ENCODE measurements at regions not wholly inside any gene's neighbourhood (a gene's known extent, or its start where the extent isn't known, plus 50 kb on each side); places are given as distances from the start of the nearest gene placed in this dataset.

DNA sequence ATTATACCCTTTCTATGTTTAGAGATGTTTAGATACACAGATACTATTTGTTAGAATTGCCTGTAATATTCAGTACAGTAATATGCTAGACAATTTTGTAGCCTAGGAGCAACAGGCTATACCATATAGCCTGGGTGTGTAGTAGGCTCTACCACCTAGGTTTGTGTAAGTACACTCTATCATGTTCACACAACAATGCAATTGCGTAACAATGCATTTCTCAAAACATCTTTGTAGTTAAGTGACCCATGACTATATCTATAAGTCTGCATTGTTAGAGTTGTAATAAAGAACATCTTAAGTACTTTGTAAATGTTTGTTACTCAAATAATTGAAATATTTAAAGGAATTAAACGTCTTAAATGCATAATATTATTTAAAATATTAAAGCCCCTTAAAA lies 379.3 kb downstream of the PPP3CA start:
- Histone ChIP-seq H3K9ac (no peak overlapping the region), H4K20me1 (ENCODE audit: insufficient read depth) (no peaks in the 10 kb centered on the region), H3K9me3 (no peaks in the 10 kb centered on the region; the same call in 1 of the 2 replicates), H3K4me3 (ENCODE audit: low read depth in 2 of 2, low read length in 1 of 2) (no peak overlapping the region), H3K4me2 (no peak overlapping the region), H3K27me3 (ENCODE audit: insufficient read depth) (no peaks in the 10 kb centered on the region), H3K27ac (ENCODE audit: low read depth in 2 of 2, low read length in 1 of 2) (no peak overlapping the region), H2AFZ (ENCODE audit: low read depth) (no peak overlapping the region), H3K9me2 (no peaks in the 10 kb centered on the region), H3K4me1 (ENCODE audit: control insufficient read depth in 1 of 2, insufficient read depth in 2 of 2, low read depth in 1 of 2, low read length in 1 of 2) (no peaks in the 10 kb centered on the region; a peak in 1 of 4 replicates), H3K79me2 (ENCODE audit: insufficient read depth) (no peaks in the 10 kb centered on the region), H3F3A (replicated peaks; ENCODE audit: insufficient read depth) (no peaks in the 10 kb centered on the region), H3K36me3 (replicated peaks in 1 of 2; ENCODE audit: control insufficient read depth in 1 of 2, insufficient read depth in 2 of 2, low read length in 1 of 2) (no peaks in the 10 kb centered on the region)
- DNase-seq: no peak
- WGBS (ENCODE audit: low lambda C conversion rate): 67% methylated on average over 2 of the region's 2 CpGs
- no peak for TF ChIP-seq ELF1 (IDR thresholded peaks at IDR 0.05)
- no peak for TF ChIP-seq GABPA (IDR thresholded peaks at IDR 0.05; ENCODE audit: low read depth)
- TF ChIP-seq, protein P1, sequence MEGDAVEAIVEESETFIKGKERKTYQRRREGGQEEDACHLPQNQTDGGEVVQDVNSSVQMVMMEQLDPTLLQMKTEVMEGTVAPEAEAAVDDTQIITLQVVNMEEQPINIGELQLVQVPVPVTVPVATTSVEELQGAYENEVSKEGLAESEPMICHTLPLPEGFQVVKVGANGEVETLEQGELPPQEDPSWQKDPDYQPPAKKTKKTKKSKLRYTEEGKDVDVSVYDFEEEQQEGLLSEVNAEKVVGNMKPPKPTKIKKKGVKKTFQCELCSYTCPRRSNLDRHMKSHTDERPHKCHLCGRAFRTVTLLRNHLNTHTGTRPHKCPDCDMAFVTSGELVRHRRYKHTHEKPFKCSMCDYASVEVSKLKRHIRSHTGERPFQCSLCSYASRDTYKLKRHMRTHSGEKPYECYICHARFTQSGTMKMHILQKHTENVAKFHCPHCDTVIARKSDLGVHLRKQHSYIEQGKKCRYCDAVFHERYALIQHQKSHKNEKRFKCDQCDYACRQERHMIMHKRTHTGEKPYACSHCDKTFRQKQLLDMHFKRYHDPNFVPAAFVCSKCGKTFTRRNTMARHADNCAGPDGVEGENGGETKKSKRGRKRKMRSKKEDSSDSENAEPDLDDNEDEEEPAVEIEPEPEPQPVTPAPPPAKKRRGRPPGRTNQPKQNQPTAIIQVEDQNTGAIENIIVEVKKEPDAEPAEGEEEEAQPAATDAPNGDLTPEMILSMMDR (IDR thresholded peaks at IDR 0.05): no peak
- no peak for TF ChIP-seq EZH2phosphoT487 (IDR thresholded peaks at IDR 0.05; ENCODE audit: borderline replicate concordance, low read depth)
- TF ChIP-seq, protein P2, sequence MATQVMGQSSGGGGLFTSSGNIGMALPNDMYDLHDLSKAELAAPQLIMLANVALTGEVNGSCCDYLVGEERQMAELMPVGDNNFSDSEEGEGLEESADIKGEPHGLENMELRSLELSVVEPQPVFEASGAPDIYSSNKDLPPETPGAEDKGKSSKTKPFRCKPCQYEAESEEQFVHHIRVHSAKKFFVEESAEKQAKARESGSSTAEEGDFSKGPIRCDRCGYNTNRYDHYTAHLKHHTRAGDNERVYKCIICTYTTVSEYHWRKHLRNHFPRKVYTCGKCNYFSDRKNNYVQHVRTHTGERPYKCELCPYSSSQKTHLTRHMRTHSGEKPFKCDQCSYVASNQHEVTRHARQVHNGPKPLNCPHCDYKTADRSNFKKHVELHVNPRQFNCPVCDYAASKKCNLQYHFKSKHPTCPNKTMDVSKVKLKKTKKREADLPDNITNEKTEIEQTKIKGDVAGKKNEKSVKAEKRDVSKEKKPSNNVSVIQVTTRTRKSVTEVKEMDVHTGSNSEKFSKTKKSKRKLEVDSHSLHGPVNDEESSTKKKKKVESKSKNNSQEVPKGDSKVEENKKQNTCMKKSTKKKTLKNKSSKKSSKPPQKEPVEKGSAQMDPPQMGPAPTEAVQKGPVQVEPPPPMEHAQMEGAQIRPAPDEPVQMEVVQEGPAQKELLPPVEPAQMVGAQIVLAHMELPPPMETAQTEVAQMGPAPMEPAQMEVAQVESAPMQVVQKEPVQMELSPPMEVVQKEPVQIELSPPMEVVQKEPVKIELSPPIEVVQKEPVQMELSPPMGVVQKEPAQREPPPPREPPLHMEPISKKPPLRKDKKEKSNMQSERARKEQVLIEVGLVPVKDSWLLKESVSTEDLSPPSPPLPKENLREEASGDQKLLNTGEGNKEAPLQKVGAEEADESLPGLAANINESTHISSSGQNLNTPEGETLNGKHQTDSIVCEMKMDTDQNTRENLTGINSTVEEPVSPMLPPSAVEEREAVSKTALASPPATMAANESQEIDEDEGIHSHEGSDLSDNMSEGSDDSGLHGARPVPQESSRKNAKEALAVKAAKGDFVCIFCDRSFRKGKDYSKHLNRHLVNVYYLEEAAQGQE (IDR thresholded peaks at IDR 0.05; ENCODE audit: low read depth, low read length): no peak
- TF ChIP-seq, protein P3, sequence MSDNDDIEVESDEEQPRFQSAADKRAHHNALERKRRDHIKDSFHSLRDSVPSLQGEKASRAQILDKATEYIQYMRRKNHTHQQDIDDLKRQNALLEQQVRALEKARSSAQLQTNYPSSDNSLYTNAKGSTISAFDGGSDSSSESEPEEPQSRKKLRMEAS (IDR thresholded peaks at IDR 0.05; ENCODE audit: low read depth): no peak
- no peak for TF ChIP-seq TAF1 (IDR thresholded peaks at IDR 0.05; ENCODE audit: borderline replicate concordance, low read depth, low read length)
- TF ChIP-seq GATA2 (CRISPR knock-in tag; IDR thresholded peaks at IDR 0.05): no peak
- TF ChIP-seq NFIC (IDR thresholded peaks at IDR 0.05; ENCODE audit: borderline replicate concordance): no peak
- TF ChIP-seq NRF1 (IDR thresholded peaks at IDR 0.05; ENCODE audit: low read depth, low read length): no peak
- ChIA-PET POLR2A (no interaction called here), CTCF (no interaction called here)

DNA sequence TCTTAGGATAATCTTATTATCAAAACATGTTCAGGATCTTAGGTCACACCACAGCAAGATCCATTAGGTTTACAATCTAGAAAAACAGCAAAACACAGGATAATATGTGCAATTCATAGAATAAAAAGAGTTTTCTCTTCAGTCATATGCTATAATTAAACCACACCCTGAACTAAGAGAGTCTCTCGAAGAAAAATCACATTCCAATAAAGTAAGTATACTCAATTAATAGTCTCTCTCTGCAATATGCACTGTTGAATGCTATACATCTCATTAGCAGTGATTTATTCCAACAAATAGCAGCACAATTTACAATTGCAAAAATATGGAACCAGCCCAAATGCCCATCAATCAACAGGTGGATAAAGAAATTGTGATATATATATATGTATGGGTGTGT lies 383.7 kb downstream of the PPP3CA start:
- TF ChIP-seq, protein P4, sequence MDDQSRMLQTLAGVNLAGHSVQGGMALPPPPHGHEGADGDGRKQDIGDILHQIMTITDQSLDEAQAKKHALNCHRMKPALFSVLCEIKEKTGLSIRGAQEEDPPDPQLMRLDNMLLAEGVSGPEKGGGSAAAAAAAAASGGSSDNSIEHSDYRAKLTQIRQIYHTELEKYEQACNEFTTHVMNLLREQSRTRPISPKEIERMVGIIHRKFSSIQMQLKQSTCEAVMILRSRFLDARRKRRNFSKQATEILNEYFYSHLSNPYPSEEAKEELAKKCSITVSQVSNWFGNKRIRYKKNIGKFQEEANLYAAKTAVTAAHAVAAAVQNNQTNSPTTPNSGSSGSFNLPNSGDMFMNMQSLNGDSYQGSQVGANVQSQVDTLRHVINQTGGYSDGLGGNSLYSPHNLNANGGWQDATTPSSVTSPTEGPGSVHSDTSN (IDR thresholded peaks at IDR 0.05): no peak
- TF ChIP-seq CHD2 (IDR thresholded peaks at IDR 0.05; ENCODE audit: low read length, partially characterized antibody) (no peak), POLR2AphosphoS5 (IDR thresholded peaks at IDR 0.05; ENCODE audit: low read depth, low read length) (no peak), EZH2phosphoT487 (IDR thresholded peaks at IDR 0.05; ENCODE audit: borderline replicate concordance, low read depth) (no peak), SIN3A (IDR thresholded peaks at IDR 0.05; ENCODE audit: borderline replicate concordance, low read depth, low read length) (no peak), JUND (IDR thresholded peaks at IDR 0.05) (no peak), NRF1 (IDR thresholded peaks at IDR 0.05; ENCODE audit: low read depth, low read length) (no peak), IRF3 (IDR thresholded peaks at IDR 0.05; ENCODE audit: low read depth, low read length) (no peak), FOXM1 (IDR thresholded peaks at IDR 0.05; ENCODE audit: low read depth) (no peak)
- TF ChIP-seq, protein P3 (IDR thresholded peaks at IDR 0.05; ENCODE audit: low read depth): no peak
- DNase-seq: no peak
- Histone ChIP-seq H3K9me2 (no peaks in the 10 kb centered on the region), H3K9ac (no peak overlapping the region), H3K4me2 (no peak overlapping the region), H3K27ac (ENCODE audit: low read depth in 2 of 2, low read length in 1 of 2) (no peak overlapping the region), H3K36me3 (replicated peaks in 1 of 2; ENCODE audit: control insufficient read depth in 1 of 2, insufficient read depth in 2 of 2, low read length in 1 of 2) (no peaks in the 10 kb centered on the region), H3F3A (replicated peaks; ENCODE audit: insufficient read depth) (no peaks in the 10 kb centered on the region), H3K79me2 (ENCODE audit: insufficient read depth) (no peaks in the 10 kb centered on the region), H3K4me1 (ENCODE audit: control insufficient read depth in 1 of 2, insufficient read depth in 2 of 2, low read depth in 1 of 2, low read length in 1 of 2) (no peaks in the 10 kb centered on the region), H3K4me3 (ENCODE audit: low read depth in 2 of 2, low read length in 1 of 2) (no peak overlapping the region), H3K9me3 (no peaks in the 10 kb centered on the region), H3K27me3 (ENCODE audit: insufficient read depth) (no peaks in the 10 kb centered on the region), H2AFZ (ENCODE audit: low read depth) (no peak overlapping the region), H4K20me1 (ENCODE audit: insufficient read depth) (no peaks in the 10 kb centered on the region)
- ChIA-PET POLR2A (no interaction called here), CTCF (no interaction called here)
- WGBS (ENCODE audit: low lambda C conversion rate): 71% methylated on average over 1 of the region's 1 CpG

Data from SK-N-SH (cell line).